H1 (cell line): ENCODE measurements at regions not wholly inside any gene's neighbourhood (a gene's known extent, or its start where the extent isn't known, plus 50 kb on each side); places are given as distances from the start of the nearest gene placed in this dataset.

Experiments
- CTCF ChIA-PET: fragments of 300-600 bp; sonication (Branson Sonifier 250); formaldehyde crosslinking; loops from one replicate; lab custom pipeline; 2021; ENCODE audit not compliant: partially characterized antibody; lab: Charles Lee
- POLR2A ChIA-PET: fragments of 300-600 bp; sonication (Branson Sonifier 250); formaldehyde crosslinking; loops from one replicate; lab custom pipeline; 2021; ENCODE audit warnings: inconsistent platforms; ENCODE audit not compliant: partially characterized antibody; lab: Charles Lee
- DNase-seq, 2 experiments: peaks; one replicate each; pipeline versions ENCODE4 v3.0.0 to v3.0.0-alpha.2; 2010 to 2022; ENCODE audit warnings: low spot score in 2 of 2, low read depth in 1 of 2, mixed read lengths in 1 of 2
- FAIRE-seq: peaks from 2 replicates; lab custom pipeline; 2011; peaks lifted over from hg19 to GRCh38; lab: Jason Lieb, UNC
- H2AFZ ChIP-seq: 2 replicates; pipeline ENCODE4 v1.8.1; 2012; ENCODE audit warnings: low read length, inconsistent platforms
- H2AK5ac ChIP-seq: 2 replicates; pipeline ENCODE4 v1.6.1; 2013; ENCODE audit warnings: low read depth, low read length
- H2BK120ac ChIP-seq: replicated peaks from 2 replicates; pipeline ENCODE3; 2013; ENCODE audit warnings: low read depth, low read length, inconsistent platforms
- H2BK12ac ChIP-seq: 2 replicates; pipeline ENCODE4 v1.6.1; 2013; ENCODE audit warnings: low read depth, low read length
- H2BK15ac ChIP-seq: 2 replicates; pipeline ENCODE4 v1.6.1; 2013; ENCODE audit warnings: low read length
- H2BK20ac ChIP-seq: 2 replicates; pipeline ENCODE4 v1.6.1; 2013; ENCODE audit warnings: low read length
- H2BK5ac ChIP-seq: 2 replicates; pipeline ENCODE4 v1.6.1; 2013; ENCODE audit warnings: low read depth, low read length
- H3K14ac ChIP-seq: 2 replicates; pipeline ENCODE4 v1.6.1; 2013; ENCODE audit warnings: inconsistent platforms; ENCODE audit not compliant: insufficient read length
- H3K18ac ChIP-seq: 2 replicates; pipeline ENCODE4 v1.6.1; 2013; ENCODE audit warnings: low read length; ENCODE audit errors: extremely low read depth
- H3K23ac ChIP-seq: 2 replicates; pipeline ENCODE4 v1.6.1; 2013; ENCODE audit warnings: inconsistent platforms; ENCODE audit not compliant: insufficient read length
- H3K23me2 ChIP-seq: 2 replicates; pipeline ENCODE4 v1.6.1; 2013; ENCODE audit warnings: low read depth, low read length
- H3K27ac ChIP-seq: 2 replicates; pipeline ENCODE4 v1.6.1; 2011; ENCODE audit warnings: low read depth, low read length, inconsistent platforms
- H3K27me3 ChIP-seq, 4 experiments: replicated peaks in 1 of 4; 1 replicate in 1 of 4; 2 replicates in 3 of 4; pipeline versions ENCODE4 v1.6.1 to v1.8.1; 2011 to 2013; ENCODE audit warnings: low read length in 3 of 4, mild to moderate bottlenecking in 3 of 4, inconsistent platforms in 2 of 4, mixed read lengths in 2 of 4, moderate library complexity in 1 of 4; ENCODE audit not compliant: control insufficient read depth in 3 of 4, insufficient read depth in 3 of 4; ENCODE audit errors: extremely low read depth in 1 of 4
- H3K36me3 ChIP-seq, 4 experiments: 2 replicates each; pipeline versions ENCODE4 v1.6.1 to v1.8.1; 2011 to 2013; ENCODE audit warnings: mild to moderate bottlenecking in 4 of 4, low read length in 3 of 4, moderate library complexity in 2 of 4, control low read depth in 1 of 4, inconsistent platforms in 1 of 4; ENCODE audit not compliant: insufficient read depth in 4 of 4, control insufficient read depth in 2 of 4
- H3K4ac ChIP-seq: replicated peaks from 2 replicates; pipeline ENCODE3; 2013; ENCODE audit warnings: low read length, low read depth, mixed read lengths, inconsistent platforms; ENCODE audit not compliant: insufficient read length
- H3K4me1 ChIP-seq, 4 experiments: replicated peaks in 1 of 4; 1 replicate in 1 of 4; 2 replicates in 3 of 4; pipeline versions ENCODE4 v1.6.1 to v1.8.1; 2011 to 2013; ENCODE audit warnings: low read length in 3 of 4, inconsistent platforms in 2 of 4, mixed read lengths in 1 of 4; ENCODE audit not compliant: insufficient read depth in 4 of 4, control insufficient read depth in 3 of 4
- H3K4me2 ChIP-seq, 2 experiments: 2 replicates each; pipeline versions ENCODE4 v1.6.1 to v1.8.1; 2011 to 2013; ENCODE audit warnings: low read depth in 2 of 2, low read length in 2 of 2, control low read depth in 1 of 2, inconsistent platforms in 1 of 2, mild to moderate bottlenecking in 1 of 2; ENCODE audit not compliant: insufficient read depth in 1 of 2
- H3K4me3 ChIP-seq, 4 experiments: fragments of 200-600, 300-600 bp in 1 of 4; sonication (generic), shearing (Covaris generic), sonication (Bioruptor Twin) in 1 of 4; 2 replicates each; pipeline versions ENCODE4 v1.5.1 to v1.8.1; 2011 to 2016; ENCODE audit warnings: low read length in 4 of 4, low read depth in 3 of 4, control low read depth in 2 of 4, inconsistent platforms in 2 of 4, mild to moderate bottlenecking in 2 of 4, mixed read lengths in 1 of 4, moderate library complexity in 1 of 4; ENCODE audit not compliant: insufficient read depth in 2 of 4; ENCODE audit errors: extremely low read depth in 1 of 4
- H3K56ac ChIP-seq: replicated peaks from 2 replicates; pipeline ENCODE3; 2013; ENCODE audit warnings: low read depth, mild to moderate bottlenecking, mixed read lengths, low read length, inconsistent platforms; ENCODE audit not compliant: insufficient read length
- H3K79me1 ChIP-seq: 2 replicates; pipeline ENCODE4 v1.6.1; 2013; ENCODE audit warnings: low read depth, low read length, control low read depth
- H3K79me2 ChIP-seq, 2 experiments: 2 replicates each; pipeline versions ENCODE4 v1.6.1 to v1.8.1; 2012 to 2013; ENCODE audit warnings: low read length in 2 of 2, mild to moderate bottlenecking in 2 of 2, inconsistent platforms in 1 of 2; ENCODE audit not compliant: insufficient read depth in 2 of 2, control insufficient read depth in 1 of 2
- H3K9ac ChIP-seq, 4 experiments: replicated peaks in 1 of 4; 1 replicate in 1 of 4; 2 replicates in 3 of 4; pipeline versions ENCODE4 v1.6.1 to v1.8.1; 2011 to 2013; ENCODE audit warnings: low read depth in 3 of 4, low read length in 3 of 4, control low read depth in 2 of 4, mild to moderate bottlenecking in 2 of 4, moderate library complexity in 2 of 4, inconsistent platforms in 1 of 4; ENCODE audit errors: extremely low read depth in 1 of 4
- H3K9me3 ChIP-seq, 2 experiments: 2 replicates each; pipeline versions ENCODE4 v1.6.1 to v1.8.1; 2012 to 2013; ENCODE audit warnings: mild to moderate bottlenecking in 2 of 2, moderate library complexity in 2 of 2, control low read depth in 1 of 2, inconsistent platforms in 1 of 2, low read depth in 1 of 2, low read length in 1 of 2, mixed read lengths in 1 of 2; ENCODE audit not compliant: insufficient read depth in 2 of 2
- H4K20me1 ChIP-seq, 2 experiments: replicated peaks in 1 of 2; 2 replicates each; pipeline versions ENCODE3 to v1.8.1; 2011 to 2013; ENCODE audit warnings: inconsistent platforms in 2 of 2, low read length in 2 of 2, mild to moderate bottlenecking in 1 of 2; ENCODE audit not compliant: insufficient read depth in 2 of 2, control insufficient read depth in 1 of 2
- H4K5ac ChIP-seq: 2 replicates; pipeline ENCODE4 v1.6.1; 2013; ENCODE audit warnings: low read length, low read depth, mixed read lengths, inconsistent platforms; ENCODE audit not compliant: insufficient read length
- H4K8ac ChIP-seq: 2 replicates; pipeline ENCODE4 v1.8.0; 2013; ENCODE audit warnings: mild to moderate bottlenecking, moderate library complexity, low read length, inconsistent platforms; ENCODE audit not compliant: insufficient read depth; ENCODE audit errors: extremely low read depth
- H4K91ac ChIP-seq: replicated peaks from 2 replicates; pipeline ENCODE3; 2013; ENCODE audit warnings: low read length, mixed read lengths, inconsistent platforms; ENCODE audit not compliant: insufficient read length
- CTBP2 ChIP-seq: IDR thresholded peaks from 2 replicates; pipeline ENCODE4 v1.7.0; 2011; ENCODE audit warnings: borderline replicate concordance, mild to moderate bottlenecking, moderate library complexity, mixed read lengths, low read length; ENCODE audit not compliant: insufficient read depth, insufficient read length
- EZH2 ChIP-seq: fragments of 200-600 bp; sonication (generic); IDR thresholded peaks from 2 replicates; pipeline ENCODE4 v1.7.1; 2012; ENCODE audit warnings: low read depth, mild to moderate bottlenecking, moderate library complexity, low read length, inconsistent platforms; ENCODE audit not compliant: severe bottlenecking
- KDM5A ChIP-seq: fragments of 200-600 bp; IDR thresholded peaks from 2 replicates; pipeline ENCODE4 v1.7.1; 2012; ENCODE audit warnings: mild to moderate bottlenecking, low read length, inconsistent platforms, mixed read lengths
- SRF ChIP-seq: IDR thresholded peaks from 2 replicates; pipeline ENCODE4 v1.6.1; 2011; ENCODE audit warnings: mild to moderate bottlenecking, low read depth, low read length, moderate library complexity
- WGBS, 2 experiments: shearing (Covaris generic) in 1 of 2; methylation state at CpG; one replicate each; pipeline versions ENCODE4 v1.1.6 to v1.1.7; 2013 to 2015; ENCODE audit warnings: low lambda C conversion rate in 2 of 2, mixed read lengths in 2 of 2, inconsistent platforms in 1 of 2, low coverage in 1 of 2, missing lambda C conversion rate in 1 of 2; ENCODE audit not compliant: insufficient replicate concordance in 2 of 2, insufficient coverage in 1 of 2, insufficient read length in 1 of 2; ENCODE audit errors: extremely low coverage in 1 of 2, missing lambda C conversion rate in 1 of 2; 5-methylcytosine and 5-hydroxymethylcytosine counted together

GRCh38 chr17:53680745-53681144 lies 142.0 kb upstream of the KIF2B start:
- ChIA-PET POLR2A (no interaction called here), CTCF (no interaction called here)
- Histone ChIP-seq H3K4me2 (no peak overlapping the region), H3K4me3 (no peak overlapping the region), H3K23ac (no peak overlapping the region), H3K79me1 (no peaks in the 10 kb centered on the region), H3K4ac (no peak overlapping the region), H3K27ac (no peak overlapping the region), H3K9ac (no peak overlapping the region), H4K20me1 (no peaks in the 10 kb centered on the region), H3K4me1 (0 out of 7 replicates have a peak, but pooled peaks cover 0 to 2% (median 0%) of the 10 kb centered on the region in 4 experiments), H3K56ac (no peak overlapping the region), H2BK120ac (no peak overlapping the region), H2AK5ac (no peak overlapping the region), H3K9me3 (peaks cover 0 to 6% of the 10 kb centered on the region in 2 experiments; a peak in 1 of 4 replicates), H2BK12ac (no peak overlapping the region), H4K5ac (no peak overlapping the region), H3K18ac (no peak overlapping the region), H4K8ac (no peak overlapping the region), H2BK15ac (no peak overlapping the region), H2BK5ac (no peak overlapping the region), H3K14ac (no peak overlapping the region), H2BK20ac (no peak overlapping the region), H2AFZ (no peak overlapping the region), H4K91ac (no peak overlapping the region), H3K27me3 (no peaks in the 10 kb centered on the region), H3K79me2 (no peaks in the 10 kb centered on the region), H3K23me2 (no peaks in the 10 kb centered on the region), H3K36me3 (peaks cover 0 to 3% (median 0%) of the 10 kb centered on the region in 4 experiments; a peak in 1 of 8 replicates)
- TF ChIP-seq SRF (no peak), EZH2 (no peak), KDM5A (no peak), CTBP2 (no peak)
- WGBS, 2 experiments, result 88% methylated on average over 1 of the region's 1 CpG; no CpG with 5 or more reads in 1 of the 2 experiments
- no peak for FAIRE-seq
- DNase-seq, result no peak
